ENCODE measurements at regions not wholly inside any gene's neighbourhood (a gene's known extent, or its start where the extent isn't known, plus 50 kb on each side); places are given as distances from the start of the nearest gene placed in this dataset.

- no peaks in the 10 kb centered on the region for H3K36me3 ChIP-seq (ENCODE audit: control insufficient read depth, insufficient read depth, low read length)
- ATAC-seq: no peak
- no peaks in the 10 kb centered on the region for H3K79me2 ChIP-seq (ENCODE audit: control insufficient read depth, insufficient read depth, low read length)
- no TSS peak for BruUV-seq (replicated peaks)
- no peak for DNase-seq (ENCODE audit: extremely low read depth in 1 of 4, low spot score in 3 of 4)
- no peak overlapping the region for H3K27ac ChIP-seq (ENCODE audit: extremely low read depth, low read depth, low read length)
- no peak overlapping the region for H3K4me2 ChIP-seq (ENCODE audit: insufficient read depth, low read length)
- in situ Hi-C loops (cut with MboI) (no loop called here), intact Hi-C loops (cut with micrococcal nuclease) (no loop called here)
- no peaks in the 10 kb centered on the region for H4K20me1 ChIP-seq (replicated peaks; ENCODE audit: control insufficient read depth, insufficient read depth, low read length)
- FAIRE-seq: no peak
- WGBS (ENCODE audit: insufficient coverage, low coverage, missing lambda C conversion rate): 4% methylated on average over 5 of the region's 5 CpGs
- no peak overlapping the region for H3K4me3 ChIP-seq
- no peaks in the 10 kb centered on the region for H3K4me1 ChIP-seq (replicated peaks in 1 of 2; ENCODE audit: control insufficient read depth in 2 of 2, insufficient read depth in 2 of 2, low read length in 2 of 2)
- H3K9me1 ChIP-seq (ENCODE audit: control insufficient read depth, insufficient read depth, low read length): no peaks in the 10 kb centered on the region
- ChIA-PET POLR2A (no interaction called here), CTCF (ENCODE audit: low intra/inter-chr PET ratio) (no interaction called here)
- no peaks in the 10 kb centered on the region for H3K27me3 ChIP-seq (ENCODE audit: control insufficient read depth in 2 of 2, insufficient read depth in 2 of 2, low read length in 2 of 2)
- no peaks in the 10 kb centered on the region for H3K9me3 ChIP-seq (replicated peaks; ENCODE audit: control insufficient read depth, insufficient read depth, low read depth, low read length)
- H2AFZ ChIP-seq (ENCODE audit: low read depth, low read length): no peak overlapping the region
- TF ChIP-seq SMC3 (conservative IDR thresholded peaks at IDR 0.05; ENCODE audit: insufficient read depth, low read depth, low read length): no peak
- TF ChIP-seq XRCC3 (IDR thresholded peaks at IDR 0.05): no peak
- TF ChIP-seq ESRRA (IDR thresholded peaks at IDR 0.05; ENCODE audit: borderline replicate concordance, low read depth): no peak
- TF ChIP-seq HNRNPL (IDR thresholded peaks at IDR 0.05; ENCODE audit: low read depth, low read length): no peak
- TF ChIP-seq MTA1 (IDR thresholded peaks at IDR 0.05; ENCODE audit: borderline replicate concordance): no peak
- TF ChIP-seq CBFA2T2 (conservative IDR thresholded peaks at IDR 0.05): no peak
- TF ChIP-seq GABPA (tag; conservative IDR thresholded peaks at IDR 0.05; ENCODE audit: low read depth): no peak
- no peak for TF ChIP-seq HMG20A (CRISPR knock-in tag; conservative IDR thresholded peaks at IDR 0.05)
- TF ChIP-seq, protein P1, sequence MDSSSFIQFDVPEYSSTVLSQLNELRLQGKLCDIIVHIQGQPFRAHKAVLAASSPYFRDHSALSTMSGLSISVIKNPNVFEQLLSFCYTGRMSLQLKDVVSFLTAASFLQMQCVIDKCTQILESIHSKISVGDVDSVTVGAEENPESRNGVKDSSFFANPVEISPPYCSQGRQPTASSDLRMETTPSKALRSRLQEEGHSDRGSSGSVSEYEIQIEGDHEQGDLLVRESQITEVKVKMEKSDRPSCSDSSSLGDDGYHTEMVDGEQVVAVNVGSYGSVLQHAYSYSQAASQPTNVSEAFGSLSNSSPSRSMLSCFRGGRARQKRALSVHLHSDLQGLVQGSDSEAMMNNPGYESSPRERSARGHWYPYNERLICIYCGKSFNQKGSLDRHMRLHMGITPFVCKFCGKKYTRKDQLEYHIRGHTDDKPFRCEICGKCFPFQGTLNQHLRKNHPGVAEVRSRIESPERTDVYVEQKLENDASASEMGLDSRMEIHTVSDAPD (CRISPR knock-in tag; IDR thresholded peaks at IDR 0.05): no peak
- no peak overlapping the region for H3K9ac ChIP-seq (ENCODE audit: insufficient read depth in 1 of 2, low read depth in 2 of 2, low read length in 2 of 2)
These were observed 136.9 kb upstream of the FREM1 start for GRCh38 chr9:15047028-15047551.

Data from K562 (cell line).